ENCODE measurements at regions not wholly inside any gene's neighbourhood (a gene's known extent, or its start where the extent isn't known, plus 50 kb on each side); places are given as distances from the start of the nearest gene placed in this dataset.

DNA sequence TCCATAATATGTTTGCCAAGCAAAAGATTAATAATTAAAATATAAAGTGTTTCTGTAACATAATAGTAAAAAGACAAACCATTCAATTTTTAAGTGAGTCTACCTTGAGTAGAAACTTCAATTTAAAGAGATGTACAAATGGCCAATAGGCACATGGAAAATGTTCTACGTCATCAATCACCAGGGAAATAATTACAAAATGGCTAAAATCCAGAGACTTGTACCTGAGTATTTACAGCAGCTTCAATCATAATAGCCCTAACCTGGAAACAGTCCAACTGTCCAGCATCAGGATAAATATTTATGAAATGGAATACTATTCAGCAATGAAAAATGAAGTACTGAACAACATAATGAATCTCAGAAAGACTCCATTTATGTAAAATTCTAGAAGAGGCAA lies 95.5 kb upstream of the FAR2 start:
- DNase-seq, result no peak

DNA sequence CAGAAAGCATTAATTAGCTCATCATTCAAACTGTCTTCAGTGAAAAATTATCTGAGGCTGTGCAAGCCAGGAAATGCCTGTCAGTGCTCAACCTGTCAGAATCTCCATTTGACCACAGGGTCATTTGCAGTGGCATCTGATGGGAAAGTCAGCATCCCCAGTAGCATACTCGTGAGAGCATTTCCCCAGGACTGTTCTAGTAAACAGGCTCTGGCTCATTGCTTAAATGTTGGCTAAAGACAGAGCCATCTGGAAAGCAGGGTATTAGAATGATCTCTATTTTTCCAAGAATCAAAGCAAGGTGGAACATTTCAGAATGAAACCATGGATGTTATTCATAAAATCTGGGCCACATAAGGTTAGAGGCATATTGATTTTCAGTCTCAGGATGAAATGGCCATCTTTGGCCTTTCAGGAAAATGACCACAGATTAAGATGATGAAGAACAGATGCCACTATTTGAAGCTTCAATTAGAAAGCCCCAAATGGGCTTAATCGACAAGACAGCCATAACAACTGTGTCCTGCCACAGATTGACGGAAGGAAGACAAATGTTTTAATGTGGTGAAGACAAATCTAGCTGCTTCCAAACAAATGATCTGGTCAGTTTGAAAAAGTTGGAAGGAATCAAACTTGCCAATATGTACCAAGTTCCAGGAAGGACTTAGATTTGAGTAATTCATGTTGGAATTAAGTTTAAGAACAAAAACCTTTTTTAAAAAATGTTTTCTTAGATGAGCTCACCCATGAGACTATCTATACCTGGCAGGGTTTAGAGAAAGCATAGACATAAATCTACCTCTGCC lies 94.0 kb upstream of the FAR2 start:
- DNase-seq, result no peak

DNA sequence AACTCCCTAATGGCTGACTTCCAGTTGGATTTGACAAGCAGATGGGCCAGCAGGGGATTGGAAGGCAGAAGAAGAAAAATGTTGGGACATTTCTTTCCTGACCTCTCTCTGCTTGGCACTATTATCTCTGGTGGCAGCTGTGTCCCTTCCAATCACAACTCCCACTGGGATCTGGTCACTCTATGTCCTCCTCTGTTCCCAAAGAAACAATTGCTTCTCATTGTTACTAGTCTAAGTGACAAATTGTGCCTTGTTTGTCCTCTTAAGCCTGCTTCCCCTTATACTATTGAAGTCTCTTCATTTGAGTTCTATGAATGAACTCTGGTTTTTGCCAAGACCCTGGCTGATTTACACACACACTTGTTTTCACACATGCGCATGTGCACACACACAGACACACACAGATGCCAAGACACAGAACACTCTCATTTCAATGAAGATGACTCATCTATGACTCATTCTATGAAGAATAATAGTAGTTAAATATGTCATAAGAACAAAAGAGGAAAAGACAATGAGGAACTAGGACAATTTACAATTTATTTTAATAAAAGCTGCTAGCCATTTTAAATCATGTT lies 83.0 kb upstream of the FAR2 start:
- DNase-seq, result peak in 1 of 2 experiments; percentile 56

DNA sequence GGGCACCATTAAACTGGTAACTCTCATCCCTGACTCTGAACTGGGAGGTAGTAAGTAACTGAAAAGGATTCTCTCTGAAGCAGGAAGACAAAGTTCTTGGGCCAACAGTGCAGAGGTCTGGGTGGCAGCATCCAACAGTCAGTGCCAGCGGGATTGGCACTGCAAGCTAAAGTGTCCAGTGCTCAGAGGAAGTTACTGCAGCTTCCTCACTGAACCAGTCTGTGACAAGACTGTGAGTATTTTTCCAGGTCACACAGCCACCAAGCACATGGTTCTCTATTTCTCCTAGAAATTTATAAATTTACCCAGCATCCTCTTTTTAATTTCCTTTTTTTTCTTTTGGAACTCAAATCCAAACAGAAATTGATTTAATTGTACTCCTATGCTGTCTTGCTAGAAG lies 81.6 kb upstream of the FAR2 start:
- no peak for DNase-seq

DNA sequence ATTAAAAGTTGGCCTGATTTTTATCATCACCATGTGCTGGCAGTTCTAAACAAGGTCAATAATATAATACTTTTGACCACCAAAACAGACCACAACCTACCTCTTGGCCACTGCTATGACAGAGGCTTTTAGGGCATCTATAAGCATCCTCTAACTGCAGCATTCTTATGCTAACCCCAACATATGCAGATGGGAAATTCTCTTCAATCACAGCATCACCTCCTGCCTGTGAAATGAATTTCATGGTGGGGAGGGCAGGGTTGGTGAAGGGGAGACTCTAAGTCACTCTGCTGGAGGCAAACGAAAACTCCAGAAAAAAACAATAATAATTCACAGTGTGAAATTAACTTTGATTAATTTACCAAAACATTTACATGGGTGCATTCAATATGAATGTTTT lies 78.8 kb upstream of the FAR2 start:
- no peak for DNase-seq

DNA sequence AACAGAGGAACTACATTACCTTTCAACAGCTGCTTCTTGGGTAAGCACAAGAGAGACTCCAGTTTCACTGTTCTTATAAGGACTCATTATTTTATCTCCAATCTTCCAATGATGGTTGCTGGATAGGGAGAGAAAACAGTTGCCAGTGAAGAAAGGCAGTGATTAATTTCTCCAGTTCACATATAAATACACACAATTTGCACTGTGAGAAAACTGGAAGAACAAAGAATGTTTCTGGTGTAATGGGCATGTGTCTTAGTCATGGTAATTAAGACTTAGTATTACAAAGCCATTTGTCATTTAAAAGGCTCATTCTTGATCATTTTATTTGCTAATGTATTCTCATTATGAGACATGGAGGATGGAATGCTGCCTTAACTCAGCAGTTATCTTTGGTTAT lies 78.0 kb upstream of the FAR2 start:
- DNase-seq, result no peak

DNA sequence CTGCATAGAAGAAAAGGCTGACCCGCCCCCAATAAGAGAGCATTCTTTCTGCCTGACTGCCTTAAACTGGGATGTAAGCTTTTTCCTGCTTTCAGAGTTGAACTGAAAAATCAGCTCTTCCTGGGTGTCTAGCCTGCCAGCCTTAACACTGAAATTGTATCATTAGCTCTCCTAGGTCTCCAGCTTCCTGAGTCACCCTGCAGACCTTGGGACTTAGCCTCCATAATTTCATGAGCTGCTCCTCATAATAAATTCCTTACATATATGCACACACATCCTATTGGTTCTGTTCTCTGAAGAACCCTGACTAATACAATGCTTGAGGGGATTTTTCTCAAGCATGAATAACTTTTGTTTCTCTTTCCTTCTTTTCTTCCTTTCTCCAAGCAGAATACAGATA lies 76.4 kb upstream of the FAR2 start:
- DNase-seq, result no peak

DNA sequence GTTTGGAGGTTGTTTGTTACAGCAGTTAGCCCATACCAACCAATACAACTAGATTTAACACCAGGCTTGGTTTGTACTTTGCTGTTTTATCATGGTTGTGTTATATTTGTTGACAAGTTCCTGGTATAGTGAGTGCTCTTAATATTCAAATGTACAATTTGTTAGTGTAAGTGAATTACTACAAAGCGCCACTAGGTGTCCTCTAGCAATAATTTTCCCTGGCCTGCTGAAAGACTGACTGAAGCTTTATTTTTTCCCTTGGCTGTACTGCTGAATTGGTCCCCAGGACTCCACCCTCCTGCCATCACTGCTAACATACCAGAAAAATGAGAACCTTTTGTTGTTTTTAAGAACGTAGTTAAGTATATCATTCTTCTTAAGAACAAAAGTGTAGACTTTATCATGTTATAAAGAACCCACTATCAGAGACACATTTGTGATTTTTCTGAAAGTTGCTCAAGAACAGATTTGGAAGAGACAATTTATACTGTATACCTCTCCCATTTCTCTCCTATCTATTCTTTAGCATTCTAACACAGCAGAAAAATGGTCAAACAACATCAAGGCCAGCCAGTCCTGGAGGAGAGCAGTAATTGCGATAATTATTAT lies 75.3 kb upstream of the FAR2 start:
- DNase-seq, result peak; percentile 22 to 69

DNA sequence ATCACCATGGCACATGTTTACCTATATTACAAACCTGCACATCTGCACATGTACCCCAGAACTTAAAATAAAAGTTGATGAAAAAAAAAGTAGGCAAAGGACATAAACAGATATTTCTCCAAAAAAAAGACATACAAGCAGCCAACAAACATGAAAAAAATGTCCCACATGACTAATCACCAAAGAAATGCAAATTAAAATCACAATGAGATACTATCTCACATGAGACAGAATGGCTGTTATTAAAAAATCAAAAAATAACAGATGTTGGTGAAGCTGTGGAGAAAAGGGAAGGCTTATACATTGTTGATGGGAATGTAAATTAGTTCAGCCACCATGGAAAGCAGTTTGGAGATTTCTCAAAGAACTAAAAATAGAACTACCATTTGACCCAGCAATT lies 68.0 kb upstream of the FAR2 start:
- DNase-seq, result no peak

DNA sequence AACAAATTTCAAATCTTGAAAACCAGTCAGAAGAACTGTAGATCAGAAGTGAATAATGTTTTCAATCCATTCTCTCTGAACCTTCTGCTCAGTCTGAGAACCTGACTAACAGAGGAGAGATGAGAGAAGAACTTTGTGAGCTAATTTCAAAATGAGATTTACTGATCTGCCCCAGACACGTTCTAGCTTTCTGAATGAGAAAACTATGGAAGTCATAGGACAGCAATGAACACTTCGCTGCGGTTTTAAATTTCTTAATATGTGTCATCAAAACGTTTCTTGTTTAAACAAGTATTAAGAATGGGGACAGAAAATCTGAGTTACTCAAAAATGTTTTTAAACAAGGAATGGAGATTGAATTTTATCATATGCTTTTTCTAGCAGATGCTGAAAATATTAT lies 66.6 kb upstream of the FAR2 start:
- no peak for DNase-seq

DNA sequence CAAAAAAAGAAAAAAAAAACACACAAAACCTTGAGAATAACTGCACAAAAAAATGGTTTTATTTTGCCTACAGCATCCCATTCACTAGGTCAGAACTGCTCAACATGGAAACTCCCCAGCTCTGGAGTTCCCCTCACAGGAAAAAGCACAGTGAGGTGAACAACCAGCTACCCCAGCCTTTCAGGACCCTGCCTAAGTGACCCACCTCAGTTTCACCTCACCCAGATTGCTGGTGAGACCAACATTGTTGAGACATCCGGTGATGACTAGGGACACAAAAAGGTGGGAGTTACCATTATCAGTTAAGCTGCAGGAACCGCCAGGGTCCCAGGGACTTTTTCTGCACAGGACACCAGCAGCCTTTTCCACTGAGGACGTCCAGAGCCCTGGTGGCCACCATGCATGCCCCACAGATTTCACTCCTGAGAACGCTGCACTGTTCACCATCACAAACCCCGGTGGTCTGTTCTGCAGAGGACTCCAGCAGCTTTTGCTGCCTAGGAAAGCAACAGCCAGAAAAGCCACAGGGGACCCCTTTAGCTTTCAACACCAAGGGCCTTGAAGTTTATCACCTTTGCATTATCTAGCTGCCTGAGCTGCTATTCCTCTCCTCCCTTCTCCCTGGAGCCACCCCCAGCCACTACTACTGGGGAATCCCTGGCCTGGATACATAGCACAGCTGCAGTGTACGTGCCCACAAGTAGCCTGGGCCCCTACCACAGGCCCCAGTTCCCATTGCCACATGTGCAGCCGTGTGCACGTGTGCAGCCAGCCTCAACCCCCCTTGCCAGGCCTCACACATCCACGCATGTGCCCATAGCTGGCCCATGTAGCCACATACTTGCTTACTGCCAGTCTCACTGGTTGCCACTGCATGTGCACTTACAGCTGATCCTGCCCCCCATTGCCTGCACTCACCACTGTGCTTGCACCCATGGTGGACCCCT lies 62.5 kb upstream of the FAR2 start:
- no peak for DNase-seq

DNA sequence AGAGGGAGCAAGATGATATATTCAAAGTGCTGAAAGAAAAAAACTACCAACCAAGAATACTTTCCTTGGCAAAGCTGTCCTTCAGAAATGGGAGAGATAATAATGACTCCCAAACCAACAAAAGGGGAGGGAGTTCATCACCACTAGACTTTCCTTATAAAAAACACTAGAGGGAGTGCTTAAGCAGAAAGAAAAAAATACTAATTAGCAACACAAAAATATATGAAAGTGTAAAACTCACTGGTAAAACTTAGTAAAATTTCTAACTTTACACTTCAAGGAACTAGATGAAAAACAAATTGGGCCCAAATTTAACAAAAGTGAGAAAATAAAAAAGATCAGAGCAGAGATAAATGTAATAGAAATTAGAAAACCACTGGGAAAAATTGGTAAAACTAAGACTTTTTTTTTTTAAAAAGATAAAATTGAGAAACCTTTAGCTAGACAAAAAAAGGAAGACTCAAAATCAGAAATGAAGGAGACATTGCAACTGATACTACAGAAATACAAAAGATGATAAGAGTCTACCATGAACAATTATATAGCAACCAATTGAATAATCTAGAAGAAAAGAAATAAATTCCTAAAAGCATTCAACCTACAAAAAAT lies 60.4 kb upstream of the FAR2 start:
- DNase-seq, result peak; percentile 24 to 38
